ENCODE measurements at regions not wholly inside any gene's neighbourhood (a gene's known extent, or its start where the extent isn't known, plus 50 kb on each side); places are given as distances from the start of the nearest gene placed in this dataset.
A peak's percentile ranks its signal among the peaks of the same experiment; 100 is the strongest.

DNA sequence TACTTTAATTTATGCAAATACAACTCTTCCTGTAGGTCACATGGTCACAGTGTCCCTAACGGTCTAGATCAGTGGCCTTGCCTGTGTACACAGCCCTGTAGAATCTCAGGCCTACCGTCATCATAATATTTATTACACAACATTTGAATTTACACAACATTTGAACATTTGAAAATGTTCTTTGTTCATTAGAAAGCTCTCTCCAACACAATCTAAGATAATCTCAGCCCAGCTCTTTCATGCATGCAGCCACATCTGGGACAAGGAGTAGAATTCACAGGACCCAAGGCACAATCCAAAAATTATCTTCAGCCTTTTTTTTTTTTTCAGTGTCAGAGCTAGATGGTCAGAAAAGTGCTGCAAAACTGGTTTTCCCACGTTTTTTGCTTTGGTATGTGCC is 892.8 kb downstream of the TFAP2A start:
- Histone ChIP-seq H2BK120ac (ENCODE audit: insufficient read depth, low read length, poor library complexity) (no peak overlapping the region), H3K4me3 (ENCODE audit: low read depth, low read length) (no peak overlapping the region), H3K36me3 (ENCODE audit: control insufficient read depth in 1 of 2, insufficient read depth in 2 of 2, low read length in 2 of 2) (no peaks in the 10 kb centered on the region), H3K9me3 (ENCODE audit: insufficient read depth, low read depth, low read length) (no peaks in the 10 kb centered on the region), H4K12ac (ENCODE audit: low read depth, low read length) (no peak overlapping the region), H2BK12ac (ENCODE audit: low read length) (peak overlapping the region; percentile 81), H2AK5ac (ENCODE audit: low read length) (no peak overlapping the region), H3K23ac (ENCODE audit: low read length) (no peak overlapping the region), H2BK5ac (ENCODE audit: low read depth, low read length, poor library complexity) (peak overlapping the region; percentile 69), H3K27ac (ENCODE audit: low read depth, low read length) (peak overlapping the region; percentile 54), H4K91ac (ENCODE audit: low read depth, low read length) (peak overlapping the region; percentile 5), H3K4me1 (ENCODE audit: control insufficient read depth in 1 of 2, insufficient read depth in 2 of 2, low read length in 2 of 2) (peaks cover 3 to 10% of the 10 kb centered on the region in 2 experiments), H3K4me2 (ENCODE audit: low read length) (no peak overlapping the region), H4K8ac (ENCODE audit: low read depth, low read length) (no peak overlapping the region), H3K27me3 (ENCODE audit: insufficient read depth, low read length) (no peaks in the 10 kb centered on the region), H3K14ac (ENCODE audit: low read length) (no peak overlapping the region), H3K9ac (ENCODE audit: low read length) (no peak overlapping the region), H3K18ac (ENCODE audit: low read length) (no peak overlapping the region), H2AFZ (ENCODE audit: insufficient read depth, low read length, poor library complexity) (no peak overlapping the region), H3K4ac (ENCODE audit: low read depth, low read length) (no peak overlapping the region), H3K79me2 (ENCODE audit: control insufficient read depth, insufficient read depth, low read length, poor library complexity) (no peaks in the 10 kb centered on the region), H3K79me1 (ENCODE audit: low read length) (peaks cover 10% of the 10 kb centered on the region)
- no CpG with 5 or more reads among the region's 3 CpGs for WGBS (ENCODE audit: extremely low coverage, insufficient coverage, insufficient read length)
- DNase-seq: peak; percentile 74 to 95

DNA sequence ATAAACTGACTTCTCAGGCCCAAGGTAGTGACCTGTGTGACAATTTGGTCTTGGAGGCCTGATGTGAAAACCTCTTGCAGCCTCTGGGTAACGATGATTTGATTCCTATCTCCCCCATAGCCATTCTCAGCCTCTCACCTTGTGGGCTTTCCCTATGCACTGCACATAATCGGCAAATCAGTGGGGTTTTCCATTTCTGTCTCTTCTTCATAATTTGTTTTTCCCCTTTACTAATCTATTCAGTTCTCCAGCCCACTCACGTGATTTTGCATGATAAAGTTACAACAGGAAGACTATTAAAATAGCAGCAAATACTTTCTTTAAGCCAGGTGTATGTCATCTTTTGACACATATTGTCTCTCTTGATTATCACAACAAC is 893.7 kb downstream of the TFAP2A start:
- H3K4me3 ChIP-seq (ENCODE audit: low read depth, low read length): no peak overlapping the region
- H2AK5ac ChIP-seq (ENCODE audit: low read length): no peak overlapping the region
- no peak overlapping the region for H3K4me2 ChIP-seq (ENCODE audit: low read length)
- no peak overlapping the region for H3K23ac ChIP-seq (ENCODE audit: low read length)
- H3K27ac ChIP-seq (ENCODE audit: low read depth, low read length): peak overlapping the region; percentile 6
- no peak overlapping the region for H4K12ac ChIP-seq (ENCODE audit: low read depth, low read length)
- no peaks in the 10 kb centered on the region for H3K79me2 ChIP-seq (ENCODE audit: control insufficient read depth, insufficient read depth, low read length, poor library complexity)
- no peak overlapping the region for H3K18ac ChIP-seq (ENCODE audit: low read length)
- H4K8ac ChIP-seq (ENCODE audit: low read depth, low read length): no peak overlapping the region
- no peak overlapping the region for H3K9ac ChIP-seq (ENCODE audit: low read length)
- H3K36me3 ChIP-seq (ENCODE audit: control insufficient read depth in 1 of 2, insufficient read depth in 2 of 2, low read length in 2 of 2): no peaks in the 10 kb centered on the region
- H3K14ac ChIP-seq (ENCODE audit: low read length): no peak overlapping the region
- H4K91ac ChIP-seq (ENCODE audit: low read depth, low read length): peak overlapping the region; percentile 28
- no CpG with 5 or more reads among the region's 3 CpGs for WGBS (ENCODE audit: extremely low coverage, insufficient coverage, insufficient read length)
- peaks cover 5 to 13% of the 10 kb centered on the region in 2 experiments for H3K4me1 ChIP-seq (ENCODE audit: control insufficient read depth in 1 of 2, insufficient read depth in 2 of 2, low read length in 2 of 2)
- no peaks in the 10 kb centered on the region for H3K27me3 ChIP-seq (ENCODE audit: insufficient read depth, low read length)
- DNase-seq: no peak
- no peak overlapping the region for H3K4ac ChIP-seq (ENCODE audit: low read depth, low read length)
- no peaks in the 10 kb centered on the region for H3K9me3 ChIP-seq (ENCODE audit: insufficient read depth, low read depth, low read length)
- no peak overlapping the region for H2AFZ ChIP-seq (ENCODE audit: insufficient read depth, low read length, poor library complexity)
- no peak overlapping the region for H2BK5ac ChIP-seq (ENCODE audit: low read depth, low read length, poor library complexity)
- peaks cover 10% of the 10 kb centered on the region for H3K79me1 ChIP-seq (ENCODE audit: low read length)
- H2BK12ac ChIP-seq (ENCODE audit: low read length): no peak overlapping the region
- no peak overlapping the region for H2BK120ac ChIP-seq (ENCODE audit: insufficient read depth, low read length, poor library complexity)

DNA sequence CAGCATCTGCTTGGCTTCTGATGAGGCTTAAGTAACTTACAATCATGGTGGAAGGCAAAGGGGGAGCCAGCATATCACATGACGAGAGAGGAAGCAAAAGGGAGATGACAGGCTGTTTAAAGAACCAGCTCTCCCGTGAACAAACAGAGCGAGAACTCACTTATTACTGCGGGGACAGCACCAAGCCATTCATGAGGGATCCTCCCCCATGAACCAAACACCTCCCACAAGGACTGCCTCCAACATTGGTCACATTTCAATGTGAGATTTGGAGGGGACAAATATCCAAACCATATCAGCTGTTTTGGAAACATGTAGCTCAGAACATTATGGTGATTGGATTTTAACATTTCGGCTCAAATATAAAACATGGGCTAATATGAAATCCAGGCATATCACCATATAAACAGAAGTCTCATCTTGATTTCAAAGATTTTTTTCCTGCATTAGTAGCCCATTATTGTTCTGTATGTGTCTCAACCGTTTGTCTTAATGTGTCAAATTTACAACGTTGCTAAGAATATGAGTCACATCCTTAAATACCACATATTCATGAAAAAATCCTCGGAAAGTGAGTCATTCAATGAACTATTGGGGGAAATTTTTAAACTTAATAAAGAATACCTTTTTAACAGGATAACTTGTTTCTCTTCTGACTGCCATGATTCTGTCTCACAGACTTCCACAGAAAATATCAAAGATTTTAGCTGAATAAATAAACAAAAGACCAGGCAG is 894.3 kb downstream of the TFAP2A start:
- Histone ChIP-seq H3K79me2 (ENCODE audit: control insufficient read depth, insufficient read depth, low read length, poor library complexity) (no peaks in the 10 kb centered on the region), H2BK5ac (ENCODE audit: low read depth, low read length, poor library complexity) (no peak overlapping the region), H3K18ac (ENCODE audit: low read length) (no peak overlapping the region), H3K9ac (ENCODE audit: low read length) (no peak overlapping the region), H2BK120ac (ENCODE audit: insufficient read depth, low read length, poor library complexity) (no peak overlapping the region), H2BK12ac (ENCODE audit: low read length) (peak overlapping the region; percentile 15), H2AK5ac (ENCODE audit: low read length) (no peak overlapping the region), H3K4me3 (ENCODE audit: low read depth, low read length) (no peak overlapping the region), H3K14ac (ENCODE audit: low read length) (no peak overlapping the region), H2AFZ (ENCODE audit: insufficient read depth, low read length, poor library complexity) (no peak overlapping the region), H3K23ac (ENCODE audit: low read length) (no peak overlapping the region), H3K4me2 (ENCODE audit: low read length) (no peak overlapping the region), H3K79me1 (ENCODE audit: low read length) (peaks cover 10% of the 10 kb centered on the region), H3K9me3 (ENCODE audit: insufficient read depth, low read depth, low read length) (no peaks in the 10 kb centered on the region), H4K8ac (ENCODE audit: low read depth, low read length) (no peak overlapping the region), H3K4ac (ENCODE audit: low read depth, low read length) (no peak overlapping the region), H3K27me3 (ENCODE audit: insufficient read depth, low read length) (no peaks in the 10 kb centered on the region), H3K27ac (ENCODE audit: low read depth, low read length) (peak overlapping the region; percentile 6), H3K36me3 (ENCODE audit: control insufficient read depth in 1 of 2, insufficient read depth in 2 of 2, low read length in 2 of 2) (no peaks in the 10 kb centered on the region), H4K12ac (ENCODE audit: low read depth, low read length) (no peak overlapping the region), H4K91ac (ENCODE audit: low read depth, low read length) (peak overlapping the region; percentile 50), H3K4me1 (ENCODE audit: control insufficient read depth in 1 of 2, insufficient read depth in 2 of 2, low read length in 2 of 2) (peaks cover 8 to 14% of the 10 kb centered on the region in 2 experiments)
- WGBS (ENCODE audit: extremely low coverage, insufficient coverage, insufficient read length): no CpG with 5 or more reads among the region's 8 CpGs
- peak in 1 of 2 donors; percentile 67 for DNase-seq

DNA sequence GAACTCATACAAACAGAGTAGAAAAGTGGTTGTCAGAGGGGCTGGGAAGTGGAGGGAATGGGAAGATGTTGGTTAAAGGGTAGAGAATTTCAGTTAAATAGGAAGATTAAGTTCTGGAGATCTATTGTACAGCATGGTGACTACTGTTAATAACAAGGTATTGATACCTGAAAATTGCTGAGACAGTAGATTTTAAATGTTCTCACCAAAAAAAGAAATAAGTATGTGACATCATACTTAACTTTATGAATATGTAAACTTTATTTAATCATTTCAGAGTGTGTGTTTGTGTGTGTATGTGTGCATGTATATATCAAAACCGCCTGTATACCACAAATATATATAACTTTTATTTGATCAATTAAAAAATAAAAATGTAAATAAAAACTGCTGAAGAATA is 896.4 kb downstream of the TFAP2A start:
- Histone ChIP-seq H3K79me1 (ENCODE audit: low read length) (peaks cover 10% of the 10 kb centered on the region), H2BK12ac (ENCODE audit: low read length) (no peak overlapping the region), H3K4me3 (ENCODE audit: low read depth, low read length) (no peak overlapping the region)

More for the DNA sequence above, 896.4 kb downstream of the TFAP2A start:
- Histone ChIP-seq H2AFZ (ENCODE audit: insufficient read depth, low read length, poor library complexity) (no peak overlapping the region), H3K27ac (ENCODE audit: low read depth, low read length) (no peak overlapping the region), H3K14ac (ENCODE audit: low read length) (no peak overlapping the region), H4K91ac (ENCODE audit: low read depth, low read length) (no peak overlapping the region), H3K36me3 (ENCODE audit: control insufficient read depth in 1 of 2, insufficient read depth in 2 of 2, low read length in 2 of 2) (no peaks in the 10 kb centered on the region), H2BK120ac (ENCODE audit: insufficient read depth, low read length, poor library complexity) (no peak overlapping the region), H3K9ac (ENCODE audit: low read length) (no peak overlapping the region), H3K23ac (ENCODE audit: low read length) (no peak overlapping the region), H4K12ac (ENCODE audit: low read depth, low read length) (no peak overlapping the region), H4K8ac (ENCODE audit: low read depth, low read length) (no peak overlapping the region), H3K9me3 (ENCODE audit: insufficient read depth, low read depth, low read length) (no peaks in the 10 kb centered on the region), H3K79me2 (ENCODE audit: control insufficient read depth, insufficient read depth, low read length, poor library complexity) (no peaks in the 10 kb centered on the region), H3K27me3 (ENCODE audit: insufficient read depth, low read length) (no peaks in the 10 kb centered on the region), H3K18ac (ENCODE audit: low read length) (no peak overlapping the region), H2BK5ac (ENCODE audit: low read depth, low read length, poor library complexity) (no peak overlapping the region), H2AK5ac (ENCODE audit: low read length) (no peak overlapping the region), H3K4ac (ENCODE audit: low read depth, low read length) (no peak overlapping the region), H3K4me1 (ENCODE audit: control insufficient read depth in 1 of 2, insufficient read depth in 2 of 2, low read length in 2 of 2) (peaks cover 8 to 14% of the 10 kb centered on the region in 2 experiments), H3K4me2 (ENCODE audit: low read length) (no peak overlapping the region)
- no CpG with 5 or more reads among the region's 1 CpG for WGBS (ENCODE audit: extremely low coverage, insufficient coverage, insufficient read length)
- no peak for DNase-seq
